ENCODE measurements at regions not wholly inside any gene's neighbourhood (a gene's known extent, or its start where the extent isn't known, plus 50 kb on each side); places are given as distances from the start of the nearest gene placed in this dataset.

DNA sequence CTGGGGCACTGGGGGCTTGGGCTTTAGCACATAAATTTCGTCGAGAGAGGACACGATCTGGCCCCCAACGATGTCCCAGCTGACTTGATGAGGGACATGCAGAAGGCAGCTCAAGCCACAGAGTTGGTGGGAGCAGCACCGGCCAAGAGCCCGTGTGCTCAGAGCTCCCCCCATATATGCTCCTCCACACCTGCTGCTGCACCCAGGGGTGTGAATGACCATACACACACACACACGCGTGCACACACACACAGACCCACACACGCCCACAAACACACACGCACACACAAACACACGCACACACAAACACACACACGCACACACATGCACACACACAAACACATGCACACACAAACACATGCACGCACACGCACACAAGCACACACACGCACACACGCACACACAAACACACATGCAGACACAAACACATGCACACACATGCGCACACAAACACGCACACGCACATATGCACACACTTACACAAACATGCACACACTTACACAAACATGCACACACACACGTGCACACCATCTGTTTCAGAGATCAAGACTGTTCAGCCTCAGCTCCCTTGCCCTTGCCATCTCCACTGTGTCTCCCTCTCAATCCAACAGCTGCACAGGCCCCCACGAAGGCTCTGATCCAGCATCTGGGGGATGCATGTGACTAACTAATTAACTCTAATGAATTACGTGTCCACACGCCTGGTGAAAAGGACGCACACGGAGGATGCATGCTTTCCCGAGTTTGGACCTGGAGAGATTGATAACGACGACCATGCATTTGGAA, 85.6 kb upstream of the TNRC6C start:
- DNase-seq (ENCODE audit: low spot score), result no peak

DNA sequence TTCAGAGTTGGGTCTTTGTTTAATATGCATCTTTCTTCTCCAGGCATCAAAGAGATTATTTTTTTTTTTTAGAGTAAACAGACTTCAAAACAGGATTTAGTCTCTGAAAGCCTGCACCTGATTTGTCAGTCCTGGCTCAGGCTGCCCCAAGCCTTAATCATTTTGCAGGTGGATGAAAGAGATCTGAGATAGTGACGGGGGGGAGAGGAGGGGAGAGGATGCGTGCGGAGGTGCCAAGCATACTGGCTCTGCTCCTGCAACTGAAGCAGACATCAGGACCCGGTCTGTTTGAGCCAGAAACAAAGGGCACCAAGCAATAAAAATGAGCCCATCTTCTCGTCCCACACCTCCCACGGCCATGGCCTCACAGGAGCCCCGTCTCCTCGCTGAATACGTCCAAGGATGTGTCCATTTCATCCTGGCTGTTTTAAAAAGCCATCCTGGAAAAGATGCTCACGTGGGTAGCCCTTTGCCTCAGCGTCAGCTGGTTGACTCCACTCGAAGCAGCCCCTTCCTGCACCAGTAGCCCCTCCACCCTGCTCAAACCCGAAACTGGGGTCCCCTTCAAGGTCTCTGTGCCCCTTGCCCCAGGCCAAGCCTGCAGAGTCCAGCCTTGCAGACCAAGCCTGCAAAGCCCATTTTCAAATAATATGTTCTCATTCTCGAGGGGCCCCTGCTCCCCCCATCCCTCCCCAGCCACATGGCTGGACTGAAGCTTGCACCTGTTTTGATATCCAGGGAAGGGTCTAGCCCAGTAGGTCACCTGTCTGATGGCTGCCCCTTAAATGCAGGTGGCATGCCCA, 84.8 kb upstream of the TNRC6C start:
- no peak for DNase-seq (ENCODE audit: low spot score)

DNA sequence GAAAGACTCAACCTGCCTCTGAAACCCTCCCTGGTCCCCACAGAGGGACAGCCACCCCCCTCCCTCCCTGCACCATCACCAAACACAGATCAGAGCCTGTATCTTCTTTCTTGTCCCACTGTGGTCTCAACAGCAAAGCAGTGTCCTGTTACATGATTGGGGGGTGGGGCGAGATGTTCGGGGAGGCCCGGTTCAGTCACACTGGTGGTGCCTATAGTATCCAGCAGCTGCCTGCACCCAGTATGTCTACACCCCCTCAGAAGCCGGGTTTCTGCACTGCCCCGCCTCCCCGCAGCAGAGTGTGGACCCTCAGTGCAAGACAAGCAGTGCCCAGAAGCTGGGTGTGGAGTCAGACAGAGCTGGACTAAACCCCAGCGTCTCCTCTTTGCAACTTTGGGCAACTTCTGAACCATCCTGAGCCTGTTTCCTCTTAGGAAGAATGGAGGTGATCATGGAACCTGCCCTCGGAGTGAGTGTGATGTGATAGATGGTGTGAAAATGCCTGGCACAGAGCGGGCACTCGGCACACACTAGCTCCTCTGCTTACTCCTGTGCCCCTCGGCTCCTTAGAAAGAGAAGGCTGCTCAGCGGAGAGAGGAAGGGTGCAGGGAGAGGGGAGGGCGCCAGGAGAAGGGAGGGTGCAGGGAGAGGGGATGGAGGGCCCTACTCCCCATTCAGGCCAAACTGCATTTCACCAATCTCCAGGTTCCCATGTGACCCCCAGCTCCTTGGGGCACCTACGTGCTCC, 84.0 kb upstream of the TNRC6C start:
- DNase-seq (ENCODE audit: low spot score), result no peak

DNA sequence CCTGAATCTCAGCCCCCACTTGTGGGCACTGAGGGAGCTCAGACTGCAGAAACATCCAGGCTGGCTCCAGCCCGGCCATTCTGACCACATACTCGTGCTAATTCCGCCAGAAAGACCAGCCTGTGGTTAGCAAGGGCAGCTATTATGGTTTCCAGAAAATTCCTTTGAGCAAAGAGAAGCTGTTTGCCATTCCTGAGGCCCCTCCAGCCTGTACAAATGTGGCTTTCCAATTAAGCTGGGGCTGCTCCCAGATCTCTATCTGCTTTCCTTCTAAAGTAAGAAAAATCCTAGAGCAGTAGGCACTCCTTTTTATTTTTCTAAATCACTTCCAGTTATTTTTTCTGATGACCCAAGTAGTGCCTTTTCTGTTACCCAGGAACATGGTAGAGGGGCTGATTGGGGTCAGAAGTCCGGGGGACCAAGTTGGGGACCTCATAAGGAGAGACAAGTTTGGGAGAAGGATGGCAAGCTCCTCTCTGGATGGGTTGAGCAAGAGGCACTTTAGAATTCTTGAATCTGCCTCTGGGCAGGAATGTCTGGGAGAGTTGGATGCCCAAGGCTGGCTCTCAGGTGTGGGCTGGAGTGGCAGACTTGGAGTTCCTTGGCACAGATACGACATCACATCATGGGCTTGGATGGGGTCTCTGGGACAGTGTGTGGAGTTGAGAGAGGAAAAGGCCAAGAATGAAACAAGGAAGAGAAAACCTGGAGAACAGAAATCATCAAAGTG, 83.3 kb upstream of the TNRC6C start:
- DNase-seq (ENCODE audit: low spot score), result no peak

DNA sequence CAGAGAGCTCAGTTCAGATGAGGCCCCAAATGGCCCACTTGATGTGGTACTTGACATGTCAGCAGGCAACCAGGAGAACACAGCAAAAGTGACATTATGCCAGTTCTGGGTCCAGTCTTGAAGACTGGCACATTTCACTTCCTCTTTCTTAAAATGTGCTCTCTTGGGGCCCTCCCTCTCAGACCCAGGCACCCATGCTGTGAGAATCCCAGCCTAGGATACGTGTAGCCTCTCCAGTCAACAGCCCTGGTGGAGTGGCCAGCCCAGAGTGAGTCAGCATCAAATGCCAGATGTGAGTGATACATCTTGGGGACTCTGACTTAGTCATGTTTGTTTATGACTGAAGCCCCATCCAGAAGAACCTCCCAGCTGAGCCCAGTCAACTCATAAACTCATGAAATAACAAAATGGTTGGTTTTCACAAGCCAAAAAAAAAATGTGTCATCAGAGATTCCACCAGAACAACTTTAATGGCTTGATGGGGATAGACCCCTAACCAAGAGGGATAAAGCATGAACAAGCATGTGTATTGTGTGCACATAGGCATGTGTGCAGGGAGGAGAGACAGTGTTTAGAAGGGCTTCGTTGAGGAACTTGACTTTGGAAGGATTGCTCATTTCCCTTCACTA, 82.5 kb upstream of the TNRC6C start:
- DNase-seq (ENCODE audit: low spot score), result no peak

DNA sequence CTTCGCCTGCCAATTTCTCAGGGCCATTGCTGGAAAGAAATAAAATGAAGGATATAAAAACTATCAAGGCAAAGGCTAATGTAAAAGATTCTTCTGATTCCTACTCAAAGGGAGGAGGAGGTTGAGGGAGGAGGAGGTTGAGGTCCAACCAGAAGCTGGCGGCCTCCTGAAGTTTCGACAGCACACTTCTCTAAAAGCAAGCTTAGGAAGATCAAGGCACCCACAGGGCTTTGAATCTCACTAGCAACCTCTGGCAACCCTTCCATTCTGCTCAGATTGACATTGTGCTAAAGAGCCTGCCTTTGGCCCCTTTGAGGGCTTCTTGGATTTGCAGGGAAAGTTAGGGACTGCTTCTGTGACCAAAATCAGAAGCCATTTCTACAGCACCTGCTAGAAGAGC, 81.5 kb upstream of the TNRC6C start:
- DNase-seq (ENCODE audit: low spot score), result no peak

DNA sequence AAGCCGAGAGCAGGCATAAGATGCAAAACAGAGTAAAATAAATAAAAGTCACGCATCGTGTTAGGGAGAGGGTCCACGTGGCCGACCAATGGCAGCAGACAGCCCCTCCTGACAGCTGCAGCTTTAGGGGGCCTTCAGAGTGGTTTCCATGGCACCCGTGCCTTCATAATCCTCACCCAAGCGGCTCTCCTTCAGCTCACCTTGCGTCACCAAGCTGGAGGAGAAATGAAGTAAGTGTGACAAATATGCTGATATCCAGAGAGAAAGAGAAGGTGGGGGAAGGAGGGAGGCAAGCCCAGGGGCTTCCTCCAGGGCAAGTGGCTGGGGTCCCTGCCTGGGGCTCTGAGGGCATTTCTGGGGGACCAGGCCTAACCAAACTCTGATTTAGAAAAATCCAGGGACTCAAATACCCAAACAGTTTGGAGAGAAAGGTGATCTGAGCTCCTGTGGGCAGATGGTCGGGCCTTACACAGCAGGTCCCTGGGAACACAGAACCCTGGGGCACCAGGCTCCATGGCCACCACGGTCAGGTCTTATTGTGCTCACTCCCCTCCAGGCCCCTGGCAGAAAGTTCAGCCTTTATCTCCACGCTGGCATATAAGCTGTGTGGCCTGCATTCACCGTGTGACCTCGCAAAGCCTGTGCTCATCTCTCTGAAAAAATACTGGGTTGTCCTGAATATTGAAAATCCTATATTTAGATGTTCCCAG, 80.7 kb upstream of the TNRC6C start:
- DNase-seq (ENCODE audit: low spot score), result no peak

DNA sequence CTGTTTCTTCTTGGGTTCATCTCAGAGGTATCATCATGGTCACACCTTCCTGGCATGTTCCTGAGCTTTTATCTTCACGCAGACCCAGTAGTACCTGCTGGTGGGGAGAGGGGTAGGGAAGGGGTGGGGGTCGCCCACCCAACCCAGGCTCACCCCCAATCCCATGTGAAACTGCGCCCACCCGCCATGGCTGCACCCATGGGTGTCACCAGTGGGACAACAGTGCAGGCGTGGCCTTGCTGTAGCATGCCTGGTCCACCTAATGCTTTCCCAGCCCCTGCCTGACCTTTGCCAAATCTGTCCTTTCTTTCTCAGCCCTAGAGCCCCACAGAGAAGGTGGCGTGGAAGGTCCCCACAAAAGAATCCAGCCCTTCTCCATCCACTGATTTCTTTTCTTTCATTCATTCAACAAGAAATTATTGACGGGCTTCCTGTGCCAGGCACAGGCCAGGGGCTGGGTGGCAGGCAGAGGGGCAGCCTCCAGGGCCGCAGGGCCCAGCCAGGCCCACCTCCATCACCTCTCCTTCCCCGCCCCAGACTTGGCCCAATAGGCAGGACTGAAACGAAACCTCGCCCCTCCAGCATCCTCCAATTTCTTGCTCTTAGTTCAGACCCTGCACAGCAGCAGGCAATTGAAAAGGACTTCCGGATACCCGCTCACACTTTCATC, 79.1 kb upstream of the TNRC6C start:
- no peak for DNase-seq (ENCODE audit: low spot score)

DNA sequence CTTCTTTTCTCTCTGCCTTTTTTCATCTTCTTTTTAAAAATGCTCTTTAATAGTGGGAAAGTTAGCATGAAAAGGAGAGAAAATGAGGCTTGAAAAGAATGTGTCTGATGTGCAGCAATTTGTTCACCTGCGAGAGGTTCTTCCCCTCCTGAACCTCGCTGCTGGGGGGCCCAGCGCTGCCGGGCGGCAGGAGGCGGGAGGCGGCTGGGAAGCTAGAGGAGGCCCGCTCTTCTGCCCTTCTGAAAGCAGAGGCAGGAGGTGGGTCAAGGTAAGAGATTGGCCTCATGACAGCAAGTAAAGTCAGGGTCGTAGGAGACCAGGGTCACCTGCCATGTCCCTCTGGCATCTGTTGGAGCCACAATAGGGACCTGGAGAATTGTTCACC, 78.6 kb upstream of the TNRC6C start:
- DNase-seq (ENCODE audit: low spot score), result no peak

DNA sequence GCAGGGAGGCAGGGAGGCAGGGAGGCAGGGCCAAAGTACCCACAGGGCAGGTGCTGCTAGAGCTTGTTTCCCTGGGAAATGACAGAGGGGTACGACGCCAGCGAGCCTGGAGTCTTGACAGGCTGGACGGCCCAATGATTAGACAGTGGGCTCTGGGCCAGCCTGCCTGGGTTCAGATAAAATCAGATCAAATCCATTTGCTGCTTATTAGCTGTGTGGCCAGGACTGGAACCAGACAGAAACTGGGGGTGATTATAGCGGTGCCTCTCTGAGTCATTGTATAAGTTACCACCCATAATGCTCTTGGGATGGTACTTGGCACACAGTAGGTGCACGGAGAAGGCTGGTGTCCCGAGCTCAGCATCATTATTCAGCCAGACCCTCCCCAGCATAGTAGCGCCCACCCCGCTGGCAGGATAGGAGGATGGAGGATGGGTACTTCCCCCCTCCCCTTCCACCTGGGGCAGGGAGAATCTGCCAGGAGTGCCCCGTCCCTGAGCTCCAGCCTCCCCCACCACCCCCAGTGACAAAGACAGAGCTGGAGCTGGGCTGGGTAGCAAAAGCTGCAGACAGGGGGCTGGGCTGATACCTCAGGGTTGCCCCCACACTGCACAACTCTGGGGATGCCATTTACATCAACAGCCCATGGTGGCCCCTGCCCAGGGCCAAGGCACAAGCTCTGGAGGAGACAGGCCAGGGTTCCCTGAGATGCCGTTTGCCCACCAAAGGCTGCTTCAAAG, 77.6 kb upstream of the TNRC6C start:
- no peak for DNase-seq (ENCODE audit: low spot score)

DNA sequence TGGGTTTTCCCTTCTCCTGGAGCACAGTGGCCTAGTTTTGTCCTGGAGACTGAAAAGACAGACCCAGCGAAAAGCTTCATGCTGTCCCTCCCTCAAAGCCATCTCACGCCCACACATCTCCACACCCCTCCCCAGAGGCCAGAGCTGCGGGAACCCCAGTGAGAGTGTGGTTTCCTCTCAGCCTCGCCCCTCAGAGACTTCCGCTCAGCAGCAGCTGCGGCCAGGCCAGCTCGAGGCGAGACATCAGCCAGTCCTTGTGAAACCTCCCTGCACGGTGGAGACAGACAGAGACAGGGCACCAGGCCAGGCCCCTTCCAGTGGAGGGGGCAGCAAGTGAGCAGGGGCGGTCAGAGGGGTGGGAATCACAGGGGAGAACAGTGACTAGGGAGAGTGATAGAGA, 77.0 kb upstream of the TNRC6C start:
- no peak for DNase-seq (ENCODE audit: low spot score)

DNA sequence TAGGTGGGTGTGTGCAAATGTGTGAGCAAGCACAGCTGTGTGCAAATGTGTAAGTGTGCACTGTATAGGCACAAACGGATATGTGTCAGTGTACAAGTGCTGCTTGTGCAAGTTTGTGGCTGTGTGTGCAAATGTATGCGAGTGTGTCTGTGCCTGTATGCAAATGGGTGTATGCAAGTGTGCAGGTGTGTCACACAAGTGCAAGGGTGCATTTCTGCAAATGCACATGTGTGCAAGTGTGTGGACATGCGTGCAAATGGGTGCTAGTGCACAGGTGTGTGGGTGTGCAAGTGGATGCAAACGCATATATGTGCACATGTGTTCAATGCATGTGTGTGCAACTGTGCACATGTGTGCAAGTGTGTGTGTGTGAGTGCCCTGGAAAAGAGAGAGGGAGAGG, 76.5 kb upstream of the TNRC6C start:
- no peak for DNase-seq (ENCODE audit: low spot score)

DNA sequence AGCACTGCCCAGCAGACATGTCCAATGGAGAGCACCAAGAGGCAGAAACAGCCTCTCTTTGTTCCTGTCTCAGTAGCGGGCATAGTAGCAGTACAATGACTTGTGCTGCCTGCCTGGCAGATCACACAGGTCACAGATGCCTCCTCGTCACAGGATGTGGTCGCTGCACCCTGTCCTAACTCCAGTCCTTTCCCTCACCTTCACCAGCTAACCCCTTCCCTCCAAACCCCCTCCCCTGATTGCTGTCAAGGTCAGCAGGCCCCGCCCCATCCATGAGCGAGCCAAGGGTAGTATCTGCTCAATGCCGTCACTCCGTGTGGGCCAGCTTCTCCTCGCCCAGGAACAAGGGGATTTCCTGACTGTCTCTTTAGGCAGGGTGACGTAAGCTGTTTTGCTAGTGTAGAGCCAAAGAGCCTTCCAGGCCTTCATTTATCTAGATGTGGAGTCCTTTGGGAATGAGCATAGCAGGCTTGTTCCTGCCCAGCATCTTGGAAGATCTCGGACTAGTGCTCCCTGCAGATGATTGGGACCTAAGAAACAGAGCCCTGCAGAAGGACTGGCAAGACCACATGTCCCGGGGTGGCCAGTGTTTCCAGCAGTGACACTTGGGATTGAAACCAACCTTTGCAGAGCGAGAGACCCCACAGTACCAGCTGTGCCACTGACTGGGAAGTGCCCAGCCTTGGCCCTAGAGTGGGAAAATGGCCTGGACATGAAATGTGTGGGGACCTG, 75.9 kb upstream of the TNRC6C start:
- DNase-seq (ENCODE audit: low spot score), result no peak

DNA sequence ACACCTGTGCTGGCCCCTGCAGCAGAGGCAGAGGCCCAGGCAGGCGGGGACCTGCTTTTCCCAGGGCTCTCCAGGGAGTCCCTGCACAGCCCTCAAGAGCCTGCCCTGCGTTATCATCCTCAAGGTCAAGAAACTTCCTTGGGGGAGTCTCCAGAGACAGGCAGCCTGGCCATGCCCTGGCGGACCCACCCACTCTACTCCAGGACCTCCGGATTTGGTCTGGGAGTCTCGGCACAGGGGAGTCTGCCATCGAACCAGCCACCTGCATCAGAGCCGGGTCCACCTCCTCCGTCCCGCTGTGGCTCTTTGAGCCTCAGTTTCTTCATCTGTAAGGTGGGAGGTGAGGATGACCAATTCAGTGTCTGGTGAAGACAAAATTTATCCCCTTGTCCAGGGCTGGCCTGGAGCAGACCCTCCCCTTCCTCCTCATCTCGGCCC, 75.3 kb upstream of the TNRC6C start:
- DNase-seq (ENCODE audit: low spot score), result no peak

DNA sequence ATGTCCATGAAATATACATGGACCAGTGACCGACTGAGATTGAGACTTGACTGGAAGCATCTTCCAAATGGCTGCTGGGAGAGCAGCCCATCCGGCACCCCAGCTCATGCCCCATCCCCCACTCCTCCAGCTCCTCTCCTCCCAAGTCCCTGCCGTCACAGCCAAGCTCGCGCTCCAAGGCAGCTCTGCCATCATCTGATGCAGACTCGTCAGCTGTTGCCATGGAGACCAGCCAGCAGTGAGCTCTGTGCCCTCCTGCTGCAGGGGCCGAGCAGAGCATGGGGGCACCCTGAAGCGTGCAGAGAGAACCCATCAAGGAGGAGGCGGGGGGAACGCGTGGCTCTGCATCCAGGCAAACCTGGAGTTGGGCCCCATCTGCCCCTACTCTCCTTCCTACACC, 74.5 kb upstream of the TNRC6C start:
- no peak for DNase-seq (ENCODE audit: low spot score)

DNA sequence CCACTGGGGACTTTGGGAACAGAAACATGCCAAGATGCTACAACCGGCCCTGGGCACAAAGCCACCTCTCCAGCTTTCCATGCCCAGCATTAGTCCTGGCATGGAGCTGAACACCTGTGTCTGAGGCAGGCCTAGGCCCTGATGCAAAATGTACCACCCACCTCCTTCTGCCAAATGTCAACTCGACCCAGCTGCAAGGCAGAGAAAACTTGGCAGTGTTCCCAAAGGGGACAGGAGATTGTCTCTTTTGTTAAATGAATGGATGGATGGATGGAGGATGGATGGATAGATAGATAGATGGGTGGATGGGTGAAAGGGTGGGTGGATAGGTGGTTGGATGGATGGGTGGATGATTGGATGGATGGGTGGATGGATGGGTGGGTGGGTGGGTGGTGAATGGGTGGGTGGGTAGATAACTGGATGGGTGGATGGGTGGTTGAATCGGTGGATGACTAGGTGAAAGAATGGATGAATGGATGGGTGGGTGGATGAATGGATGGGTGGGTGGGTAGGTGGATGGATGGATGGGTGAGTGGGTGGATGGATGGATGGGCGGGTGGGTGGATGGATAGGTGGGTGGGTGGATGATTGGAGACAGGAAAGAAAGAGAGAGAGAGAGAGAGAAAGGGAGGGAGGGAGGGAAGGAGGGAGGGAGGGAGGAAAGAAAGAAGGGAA, 73.4 kb upstream of the TNRC6C start:
- DNase-seq (ENCODE audit: low spot score), result no peak

DNA sequence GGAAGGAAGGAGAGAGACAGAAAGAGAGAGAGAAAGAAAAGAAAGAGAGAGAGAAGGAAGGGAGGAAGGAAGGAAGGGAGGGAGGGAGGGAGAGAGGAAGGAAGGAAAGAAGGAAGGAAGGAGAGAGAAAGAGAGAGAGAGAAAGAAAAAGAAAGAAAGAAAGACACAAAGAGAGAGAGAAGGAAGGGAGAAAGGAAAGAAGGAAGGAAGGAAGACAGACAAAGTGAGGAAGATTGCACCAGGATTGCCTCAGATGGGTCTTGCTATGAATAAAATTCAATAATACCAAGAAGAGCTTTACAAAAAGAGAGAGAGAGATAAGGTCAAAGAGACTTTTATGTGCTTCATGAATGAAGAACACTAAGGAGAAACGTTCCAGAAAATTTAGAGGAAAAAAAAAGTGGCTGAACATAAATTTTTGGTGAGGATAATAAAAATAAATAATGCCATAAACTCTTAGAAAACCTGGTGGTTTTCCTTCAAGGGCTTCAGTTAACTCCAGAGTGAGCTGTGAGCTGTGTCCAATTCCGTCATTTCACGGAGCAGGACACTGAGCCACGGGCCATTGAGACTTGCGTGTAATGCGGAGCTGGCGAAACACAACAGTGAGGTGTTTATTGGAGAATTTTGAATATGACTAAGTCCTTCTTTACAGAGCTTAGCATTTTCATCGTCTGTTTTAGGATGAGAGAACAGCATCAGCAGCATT, 72.7 kb upstream of the TNRC6C start:
- no peak for DNase-seq (ENCODE audit: low spot score)

DNA sequence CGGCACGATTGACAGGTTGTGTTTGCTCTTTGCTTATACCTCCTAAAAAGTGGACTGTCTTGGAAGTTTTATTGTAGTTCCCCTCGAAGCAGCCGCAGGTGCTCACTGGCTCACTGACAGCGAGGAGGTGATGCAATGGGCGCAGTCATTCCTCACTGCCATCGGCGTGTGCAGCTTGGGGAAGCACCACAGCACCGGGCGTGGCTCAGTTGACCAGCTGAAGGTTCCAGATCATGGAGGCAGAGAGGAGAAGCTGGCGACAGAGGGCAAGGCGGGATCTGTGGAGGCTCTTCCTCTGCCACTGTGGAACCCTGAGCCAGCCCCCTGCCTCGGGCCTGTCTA, 72.1 kb upstream of the TNRC6C start:
- DNase-seq (ENCODE audit: low spot score), result no peak

Data from HuH-7.5 (cell line).